GM21576 (cell line): ENCODE measurements at regions not wholly inside any gene's neighbourhood (a gene's known extent, or its start where the extent isn't known, plus 50 kb on each side); places are given as distances from the start of the nearest gene placed in this dataset.
"Not testable (repeated sequence)": the region's sequence is repeated elsewhere in the genome, so short reads cannot be mapped to it uniquely, and the experiment has no call there.

ENCODE experiments used
- ATAC-seq: cut with Tn5 transposase; IDR thresholded peaks from one replicate; pipeline ENCODE4 v1.9.1; 2021; ENCODE audit warnings: mild to moderate bottlenecking, moderate library complexity; ENCODE audit not compliant: unreplicated experiment

DNA sequence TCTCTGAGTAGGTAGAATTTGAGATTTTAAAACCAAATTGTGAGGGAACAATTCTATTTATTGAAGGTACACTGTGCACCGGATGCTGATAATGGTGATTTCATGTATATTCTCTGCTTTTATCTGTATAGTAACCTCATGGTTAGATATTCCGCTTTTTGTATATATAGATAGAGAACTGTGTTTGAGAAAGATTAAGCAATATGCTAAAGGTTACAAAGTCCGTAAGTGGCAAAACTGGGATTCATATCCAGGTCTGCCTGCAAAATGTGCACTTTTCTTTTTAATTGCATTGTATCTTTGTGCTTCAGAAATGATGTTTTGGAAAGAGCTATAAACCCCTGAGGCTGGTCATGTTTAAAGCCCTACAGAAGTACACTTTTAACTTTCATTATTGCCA lies 635.4 kb upstream of the NECTIN3 start:
- no peak for ATAC-seq

DNA sequence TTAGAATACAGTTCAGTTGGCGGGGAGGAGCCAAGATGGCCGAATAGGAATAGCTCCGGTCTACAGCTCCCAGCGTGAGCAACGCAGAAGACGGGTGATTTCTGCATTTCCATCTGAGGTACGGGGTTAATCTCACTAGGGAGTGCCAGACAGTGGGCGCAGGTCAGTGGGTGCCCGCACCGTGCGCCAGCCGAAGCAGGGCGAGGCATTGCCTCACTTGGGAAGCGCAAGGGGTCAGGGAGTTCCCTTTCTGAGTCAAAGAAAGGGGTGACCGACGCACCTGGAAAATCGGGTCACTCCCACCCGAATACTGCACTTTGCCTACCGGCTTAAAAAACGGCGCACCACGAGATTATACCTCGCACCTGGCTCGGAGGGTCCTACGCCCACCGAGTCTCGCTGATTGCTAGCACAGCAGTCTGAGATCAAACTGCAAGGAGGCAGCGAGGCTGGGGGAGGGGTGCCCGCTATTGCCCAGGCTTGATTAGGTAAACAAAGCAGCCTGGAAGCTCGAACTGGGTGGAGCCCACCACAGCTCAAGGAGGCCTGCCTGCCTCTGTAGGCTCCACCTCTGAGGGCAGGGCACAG lies 631.5 kb upstream of the NECTIN3 start:
- not testable (repeated sequence) for ATAC-seq

DNA sequence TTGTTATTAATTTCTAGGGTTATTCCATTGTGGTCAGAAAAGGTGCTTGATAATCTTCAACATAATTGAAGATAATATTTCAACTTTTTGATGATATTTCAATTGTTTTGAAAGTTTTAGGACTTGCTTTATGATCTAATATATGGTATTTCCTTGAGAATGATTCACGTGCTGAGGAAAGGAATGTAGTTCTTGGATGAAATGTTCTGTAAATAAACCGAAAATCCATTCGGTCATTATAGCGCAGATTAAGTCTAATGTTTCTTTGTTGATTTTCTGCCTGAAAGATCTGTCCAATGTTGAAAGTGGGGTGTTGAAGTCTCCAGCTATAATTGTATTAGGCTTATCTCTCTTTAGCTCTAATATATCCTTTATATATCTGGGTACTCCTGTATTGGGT lies 617.5 kb upstream of the NECTIN3 start:
- no peak for ATAC-seq

DNA sequence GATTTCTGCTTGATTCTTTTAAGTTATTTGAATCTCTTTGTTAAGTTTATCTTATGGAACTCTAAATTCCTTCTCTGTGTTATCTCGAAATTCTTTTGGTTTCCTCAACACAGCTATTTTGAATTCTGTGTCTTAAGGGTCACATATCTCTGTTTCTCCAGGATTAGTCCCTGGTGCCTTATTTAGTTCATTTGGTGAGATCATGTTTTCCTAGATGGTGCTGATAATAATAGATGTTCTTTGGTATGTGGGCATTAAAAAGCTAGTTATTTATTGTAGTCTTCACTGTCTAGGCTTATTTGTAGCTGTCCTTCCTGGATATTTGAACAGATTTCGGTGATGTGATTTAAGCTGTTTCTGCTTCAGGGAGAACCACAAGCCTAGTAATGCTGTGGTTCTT lies 615.6 kb upstream of the NECTIN3 start:
- ATAC-seq, result no peak

DNA sequence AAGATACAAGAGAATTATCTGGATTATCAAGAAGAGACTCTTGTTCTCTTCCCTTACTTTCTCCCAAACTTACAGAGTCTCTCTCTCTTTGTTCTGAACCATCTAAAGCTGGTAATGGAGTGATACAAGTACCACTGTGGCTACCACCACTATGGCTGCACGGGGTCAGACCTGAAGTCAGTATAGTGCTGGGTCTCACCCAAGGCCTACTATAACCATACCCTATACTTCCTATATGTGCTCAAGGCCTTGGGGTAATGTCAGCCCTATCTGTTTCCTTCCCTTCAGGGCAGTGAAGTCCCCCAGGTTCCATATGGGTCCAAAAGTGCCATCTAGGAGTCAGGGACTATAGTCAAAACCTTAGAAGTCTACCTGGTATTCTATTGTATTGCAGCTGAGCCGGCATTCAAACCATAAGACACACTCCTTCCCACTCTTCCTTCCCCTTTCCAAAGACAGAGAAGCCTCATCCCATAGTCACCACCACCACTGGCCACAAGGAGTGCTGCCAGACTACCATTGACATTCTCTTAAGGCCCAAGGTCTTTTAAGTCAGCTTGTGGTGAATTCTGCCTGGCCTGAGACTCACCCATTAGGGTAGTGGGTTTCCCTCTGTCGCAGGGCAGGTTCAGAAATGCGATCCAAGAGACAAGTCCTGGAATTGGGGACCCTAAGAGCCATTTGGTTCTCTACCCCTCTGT lies 615.0 kb upstream of the NECTIN3 start:
- no peak for ATAC-seq

DNA sequence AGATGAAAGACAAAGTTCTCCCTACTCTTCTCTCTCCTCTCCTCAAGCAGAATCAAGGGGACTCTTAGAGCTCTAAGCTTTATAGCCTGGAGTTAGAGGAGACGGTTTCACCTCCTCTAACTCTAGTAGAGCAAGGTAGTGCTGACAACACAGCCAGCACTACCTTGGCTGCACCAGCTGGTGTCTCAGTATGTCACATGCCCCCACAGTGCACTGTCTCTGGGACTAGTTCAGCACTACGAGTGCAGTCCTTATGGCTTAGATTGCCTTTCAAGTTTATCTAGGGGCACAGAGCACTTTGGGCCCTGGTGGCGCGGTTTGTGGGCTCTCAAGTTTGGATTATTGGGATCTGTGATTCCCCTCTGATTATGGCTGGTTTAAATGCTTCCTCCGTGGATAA lies 614.1 kb upstream of the NECTIN3 start:
- no peak for ATAC-seq

DNA sequence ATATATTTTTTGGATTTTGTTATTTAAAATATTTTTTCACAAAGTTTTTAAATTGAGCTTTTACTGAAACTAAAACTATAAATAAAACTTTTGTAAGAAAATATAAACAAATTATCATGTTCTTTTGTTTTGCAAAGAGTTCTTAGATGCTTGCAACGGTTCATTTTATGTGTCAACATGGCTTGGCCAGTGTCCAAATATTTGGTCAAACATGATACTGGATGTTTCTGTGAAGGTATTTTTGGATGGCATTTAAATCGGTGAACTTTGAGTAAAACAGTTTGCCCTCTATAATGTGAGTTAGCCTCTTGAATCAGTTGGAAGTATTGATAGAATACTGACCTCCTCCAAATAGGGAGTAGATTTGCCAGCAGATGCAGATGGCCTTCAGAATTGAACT lies 612.6 kb upstream of the NECTIN3 start:
- no peak for ATAC-seq

DNA sequence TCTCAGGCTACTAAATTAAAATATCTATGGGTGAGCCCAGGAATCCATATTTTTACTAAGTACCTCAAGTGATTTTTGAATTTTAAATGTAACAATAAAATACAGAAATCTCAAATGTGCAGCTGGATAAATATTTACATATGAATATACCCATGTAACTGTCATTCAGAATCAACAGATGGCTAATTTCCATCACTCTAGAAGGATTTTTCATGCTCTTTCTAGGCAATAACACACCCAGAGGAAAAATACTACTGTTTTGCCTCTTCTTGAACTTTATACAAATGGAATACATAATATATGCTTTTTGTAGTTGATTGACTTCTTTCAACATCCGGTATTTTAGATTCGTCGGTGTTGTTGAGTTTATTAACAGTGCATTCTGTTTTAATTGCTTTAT lies 601.3 kb upstream of the NECTIN3 start:
- no peak for ATAC-seq

DNA sequence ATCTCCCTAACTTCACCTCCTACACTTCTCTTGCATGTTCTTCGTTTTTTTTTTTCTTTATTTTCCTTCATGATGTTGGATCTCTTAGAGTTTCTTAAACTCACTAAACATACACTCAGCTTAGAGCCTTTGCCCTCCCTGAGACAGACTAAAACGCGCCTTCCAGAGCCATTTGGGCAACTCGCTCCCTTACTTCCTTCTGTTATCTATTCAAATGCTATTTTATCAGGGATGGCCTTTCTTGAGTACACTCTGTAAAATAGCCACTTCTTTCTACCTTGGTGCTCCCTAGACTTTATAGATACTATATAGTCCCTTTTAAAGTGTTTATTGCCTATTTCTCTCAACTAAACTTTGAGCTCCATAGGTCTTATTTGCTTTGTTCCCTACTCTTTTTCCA lies 598.2 kb upstream of the NECTIN3 start:
- ATAC-seq, result no peak

DNA sequence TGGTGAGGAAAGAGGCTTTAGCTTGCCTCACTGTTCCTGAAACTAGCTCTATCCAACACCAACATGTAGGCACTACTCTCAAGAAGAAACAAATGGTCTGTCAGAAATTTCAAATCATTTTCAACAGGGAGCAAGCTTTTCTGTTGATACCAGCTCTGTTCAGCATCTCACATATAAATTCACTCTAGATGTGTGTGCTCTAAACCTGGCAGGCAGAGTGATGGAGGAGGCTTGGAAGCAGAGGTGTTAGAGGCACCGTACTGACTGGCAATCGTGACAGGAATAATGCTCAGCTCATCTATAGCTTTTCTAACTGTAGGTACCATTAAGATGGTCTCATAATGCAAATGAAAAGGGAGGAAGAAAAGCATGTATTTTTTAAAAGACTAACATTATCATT lies 597.2 kb upstream of the NECTIN3 start:
- ATAC-seq, result no peak

DNA sequence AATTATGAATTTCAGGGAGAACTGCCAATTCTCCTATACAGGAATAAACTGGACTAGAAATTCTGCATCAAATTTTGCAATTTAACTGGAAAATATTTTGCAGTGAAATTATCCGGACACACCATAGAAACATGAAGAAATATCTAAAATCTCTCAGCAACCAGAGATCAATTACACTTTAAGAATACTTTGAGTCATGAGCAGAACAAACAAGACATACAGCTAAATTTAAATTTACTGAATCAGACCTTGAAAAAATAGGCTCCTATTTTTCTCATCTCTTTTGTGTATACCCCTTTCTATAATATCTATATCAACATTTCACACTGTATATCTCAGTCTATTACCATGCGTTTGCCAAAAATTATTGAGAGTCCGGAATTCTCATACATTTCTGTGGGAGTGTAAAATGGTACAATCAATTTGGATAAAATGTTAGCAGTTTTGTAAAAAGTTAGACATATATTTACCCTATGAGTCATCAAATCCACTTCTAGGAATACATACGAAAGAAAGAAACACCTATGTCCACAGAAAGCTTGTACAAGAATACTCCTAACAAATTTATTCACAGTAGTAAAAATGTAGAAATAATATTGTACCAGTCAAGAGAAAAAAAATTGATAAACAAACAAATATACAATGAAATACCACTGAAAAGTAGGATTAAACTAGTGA lies 593.1 kb upstream of the NECTIN3 start:
- ATAC-seq, result no peak

DNA sequence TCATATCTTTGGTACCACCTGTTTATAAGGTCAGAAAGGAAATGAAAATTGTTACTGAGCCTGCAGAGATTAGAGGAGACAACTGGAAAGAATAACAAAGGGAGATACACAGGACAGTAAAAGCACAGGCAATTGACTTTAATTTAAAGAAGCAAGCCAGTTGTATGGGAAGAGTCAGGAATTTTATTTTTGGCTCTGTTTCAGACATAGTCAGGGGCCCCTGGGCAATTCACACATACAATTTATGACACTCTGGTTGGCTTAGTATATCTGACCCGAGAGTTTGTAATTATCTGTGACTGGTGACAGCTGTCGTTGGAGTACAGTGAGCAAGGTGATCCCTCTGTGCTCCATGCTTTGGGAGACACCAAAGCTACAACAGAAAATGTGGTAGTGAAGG lies 591.9 kb upstream of the NECTIN3 start:
- ATAC-seq, result no peak

DNA sequence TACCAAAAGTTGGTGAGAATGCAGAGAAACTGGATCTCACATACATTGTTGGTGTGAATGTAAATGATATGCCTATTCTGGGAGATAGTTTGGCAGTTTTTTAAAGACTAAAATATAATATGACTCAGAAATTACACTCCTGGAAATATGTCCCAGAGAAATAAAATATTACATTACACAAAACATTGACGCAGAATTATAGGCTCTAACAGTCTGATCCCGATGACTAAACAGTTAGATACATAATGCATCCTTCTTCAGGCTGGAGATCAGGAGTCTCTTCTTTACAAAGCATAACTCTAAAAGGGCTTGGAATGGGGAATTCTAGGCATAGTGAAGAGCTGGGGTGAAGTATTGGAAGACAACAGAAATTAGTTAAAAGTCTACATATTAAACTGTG lies 586.2 kb upstream of the NECTIN3 start:
- no peak for ATAC-seq

DNA sequence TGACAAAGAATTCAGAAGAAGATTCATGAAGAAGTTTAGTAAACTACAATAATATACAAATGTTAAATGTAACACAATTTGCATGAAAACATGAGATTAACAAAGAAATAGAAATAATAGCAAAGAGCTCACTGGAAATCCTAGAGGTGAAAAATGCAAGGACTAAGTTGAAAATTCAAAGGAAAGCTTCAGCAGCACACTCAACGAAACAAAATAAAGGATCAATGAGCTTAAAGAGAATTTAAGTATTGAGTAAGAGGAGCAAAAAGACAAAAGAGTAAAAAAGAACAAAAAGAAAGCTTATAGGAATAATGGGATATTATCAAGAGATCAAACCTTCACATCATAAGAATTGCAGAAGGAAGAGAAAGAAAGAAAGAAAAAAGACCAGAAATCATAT lies 583.8 kb upstream of the NECTIN3 start:
- no peak for ATAC-seq

DNA sequence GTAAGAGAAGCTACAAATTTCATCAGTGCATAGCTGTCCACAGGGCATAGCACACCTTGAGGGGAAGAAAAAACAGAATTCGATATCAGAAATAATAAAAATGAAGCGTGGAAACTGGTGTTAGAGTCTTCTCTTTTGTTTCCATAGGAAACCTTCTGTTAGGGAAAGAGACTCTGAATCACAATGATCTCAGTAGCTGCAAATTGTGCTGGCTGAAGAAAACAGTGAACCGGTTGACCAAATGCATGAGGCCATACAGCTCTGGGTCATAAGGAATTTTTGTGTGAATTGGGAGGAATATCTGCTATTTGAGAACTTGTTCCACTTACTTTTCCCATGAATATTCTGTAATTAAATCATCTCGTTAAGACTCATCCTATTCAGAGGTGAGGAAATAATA lies 580.2 kb upstream of the NECTIN3 start:
- ATAC-seq, result no peak

DNA sequence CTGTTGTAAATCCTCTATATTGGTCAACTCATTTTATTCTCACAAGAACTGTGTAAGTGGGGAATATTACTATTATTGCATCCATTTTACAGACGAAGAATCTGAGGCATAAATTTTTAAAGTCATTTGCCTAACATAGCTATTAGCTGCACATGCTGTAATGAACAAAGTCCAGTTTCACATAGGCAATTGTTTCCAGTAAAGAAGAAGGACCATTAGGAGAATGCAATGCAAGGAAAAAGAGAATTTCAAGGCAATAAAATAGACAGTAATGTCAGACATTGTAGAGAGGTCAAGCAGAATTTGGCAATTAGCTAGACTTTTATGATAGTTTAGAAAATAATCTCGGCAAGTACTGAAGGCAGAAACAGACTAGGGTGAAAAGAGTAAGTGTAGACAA lies 578.7 kb upstream of the NECTIN3 start:
- ATAC-seq, result no peak

DNA sequence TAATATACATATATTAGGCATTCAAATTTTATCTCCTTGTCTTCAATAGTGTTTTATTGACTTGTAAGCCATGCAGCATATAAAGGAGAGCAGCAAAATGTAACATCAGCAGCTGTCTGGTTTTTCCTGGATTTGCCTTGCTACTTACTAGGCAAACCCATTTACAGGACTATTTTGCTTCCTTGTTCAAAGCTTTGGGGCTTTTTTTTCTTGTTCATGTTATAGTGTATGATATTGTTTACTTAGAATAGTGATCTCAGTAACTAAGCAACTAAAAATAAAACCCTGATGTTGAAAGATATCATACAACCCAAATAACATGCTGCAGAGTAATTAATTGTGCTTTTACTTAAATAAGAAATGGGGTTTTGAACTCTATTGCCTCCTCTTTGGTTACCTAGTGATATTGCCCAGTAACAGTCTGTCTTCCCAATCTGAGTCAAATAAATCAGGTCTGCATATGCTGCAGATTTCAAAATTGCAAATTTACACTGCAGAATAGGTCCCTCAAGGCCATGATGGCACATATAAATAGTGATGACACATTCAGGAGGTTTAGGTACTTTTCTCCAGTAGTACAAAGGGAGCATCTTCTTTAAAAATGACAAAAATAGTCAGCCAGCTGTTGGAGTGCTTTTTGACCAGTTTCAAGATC lies 578.1 kb upstream of the NECTIN3 start:
- ATAC-seq, result no peak

DNA sequence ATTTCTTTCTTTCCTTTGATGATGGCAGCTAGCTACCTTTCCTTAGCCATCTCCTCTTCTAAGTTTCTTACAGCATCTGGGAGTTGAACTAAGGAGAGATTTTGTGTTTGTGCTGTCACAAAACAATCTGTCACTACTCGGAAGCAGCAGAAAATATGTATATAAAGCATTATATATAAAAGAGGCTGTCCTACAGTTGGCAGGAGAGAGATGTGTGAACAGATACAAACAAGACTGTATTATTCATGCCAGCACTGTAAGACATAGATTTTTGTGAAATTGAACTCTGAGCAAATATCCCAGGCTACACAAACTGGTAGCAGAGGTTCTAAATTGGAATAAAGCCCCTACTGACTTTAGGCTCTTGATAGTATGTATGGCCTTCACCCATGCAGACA lies 577.5 kb upstream of the NECTIN3 start:
- ATAC-seq, result no peak

DNA sequence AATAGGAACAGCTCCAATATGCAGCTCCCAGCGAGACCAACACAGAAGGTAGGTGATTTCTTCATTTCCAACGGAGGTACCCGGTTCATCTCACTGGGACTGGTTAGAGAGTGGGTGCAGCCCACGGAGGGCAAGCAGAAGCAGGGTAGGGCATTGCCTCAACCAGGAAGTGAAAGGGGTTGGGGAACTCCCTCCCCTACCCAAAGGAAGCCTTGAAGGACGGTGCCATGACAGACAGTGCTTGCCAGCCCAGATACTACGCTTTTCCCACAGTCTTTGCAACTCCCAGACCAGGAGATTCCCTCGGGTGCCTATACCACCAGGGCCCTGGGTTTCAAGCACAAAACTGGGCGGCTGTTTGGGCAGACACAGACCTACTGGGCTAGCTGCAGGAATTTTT lies 576.9 kb upstream of the NECTIN3 start:
- no peak for ATAC-seq

DNA sequence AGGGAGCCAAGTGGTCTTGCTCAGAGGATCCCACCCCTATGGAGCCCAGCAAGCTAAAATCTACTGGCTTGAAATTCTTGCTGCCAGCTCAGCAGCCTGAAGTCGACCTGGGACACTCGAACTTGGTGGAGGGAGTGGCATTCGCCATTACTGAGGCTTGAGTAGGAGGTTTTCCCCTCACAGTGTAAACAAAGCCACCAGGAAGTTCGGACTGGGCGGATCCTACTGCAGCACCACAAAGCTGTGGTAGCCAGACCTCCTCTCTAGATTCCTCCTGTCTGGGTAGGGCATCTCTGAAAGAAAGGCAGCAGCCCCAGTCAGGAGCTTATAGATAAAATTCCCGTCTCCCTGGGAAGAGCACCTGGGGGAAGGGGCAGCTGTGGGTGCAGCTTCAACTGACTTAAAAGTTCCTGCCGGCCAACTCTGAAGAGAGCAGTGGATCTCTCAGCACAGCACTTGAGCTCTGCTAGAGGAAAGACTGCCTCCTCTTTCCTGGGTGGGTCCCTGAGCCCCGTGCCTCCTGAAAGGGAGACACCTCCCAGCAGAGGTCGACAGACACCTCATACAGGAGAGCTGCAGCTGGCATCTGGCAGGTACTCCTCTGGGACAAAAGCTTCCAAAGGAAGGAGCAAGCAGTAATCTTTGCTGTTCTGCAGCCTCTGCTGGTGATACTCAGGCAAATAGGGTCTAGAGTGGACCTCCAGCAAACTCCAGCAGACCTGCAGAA lies 576.3 kb upstream of the NECTIN3 start:
- no peak for ATAC-seq

DNA sequence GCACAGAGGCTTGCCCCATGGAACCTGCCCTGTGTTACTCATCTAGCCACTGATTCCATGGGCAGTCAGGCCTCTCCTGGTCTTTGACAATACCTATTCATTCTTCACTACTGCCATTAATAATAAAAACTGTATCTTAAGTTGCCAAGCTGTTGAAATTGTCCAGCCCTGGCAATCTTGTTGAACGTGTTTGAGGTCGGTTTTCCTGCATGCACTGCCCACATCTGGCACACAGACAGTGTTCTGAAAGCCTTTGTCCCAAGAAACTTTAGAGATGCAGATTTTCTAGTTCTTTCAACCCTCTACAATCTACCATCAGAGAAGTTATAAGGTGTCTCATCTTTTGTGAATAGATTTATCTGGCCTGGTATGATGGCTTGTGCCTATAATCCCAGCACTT lies 567.2 kb upstream of the NECTIN3 start:
- no peak for ATAC-seq
